NCI-H187 treated with DMSO at 0.1 percent for 48 hours (cell line): ENCODE measurements at regions not wholly inside any gene's neighbourhood (a gene's known extent, or its start where the extent isn't known, plus 50 kb on each side); places are given as distances from the start of the nearest gene placed in this dataset.

ENCODE experiments used
- DNase-seq: peaks from one replicate; lab custom pipeline; 2025; lab: John Stamatoyannopoulos, UW

DNA sequence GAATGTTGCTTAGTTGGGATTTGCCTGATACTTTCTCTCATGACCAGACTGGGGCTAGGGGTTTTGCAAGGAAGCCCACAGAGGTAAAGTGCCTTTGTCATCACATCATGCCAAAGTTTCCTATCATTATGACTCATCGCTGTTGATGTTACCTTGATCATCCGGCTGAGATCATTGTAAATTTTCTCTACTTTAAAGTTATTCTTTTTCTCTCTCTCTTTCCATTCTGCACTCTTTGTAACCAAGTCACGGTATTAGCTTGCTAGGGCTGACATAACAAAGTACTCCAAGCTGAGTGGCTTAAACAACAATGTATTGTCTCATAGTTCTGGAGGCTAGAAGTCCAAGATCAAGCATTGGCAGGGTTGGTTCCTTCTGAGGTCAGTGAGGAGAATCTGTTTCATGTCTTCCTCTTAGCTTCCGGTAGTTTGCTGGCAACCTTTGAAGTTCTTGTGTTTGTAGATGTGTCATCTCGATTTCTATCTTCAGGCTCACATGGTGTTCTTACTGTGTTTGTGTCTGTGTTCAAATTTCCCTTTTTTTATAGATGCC is 113.0 kb downstream of the DTHD1 start:
- no peak for DNase-seq

DNA sequence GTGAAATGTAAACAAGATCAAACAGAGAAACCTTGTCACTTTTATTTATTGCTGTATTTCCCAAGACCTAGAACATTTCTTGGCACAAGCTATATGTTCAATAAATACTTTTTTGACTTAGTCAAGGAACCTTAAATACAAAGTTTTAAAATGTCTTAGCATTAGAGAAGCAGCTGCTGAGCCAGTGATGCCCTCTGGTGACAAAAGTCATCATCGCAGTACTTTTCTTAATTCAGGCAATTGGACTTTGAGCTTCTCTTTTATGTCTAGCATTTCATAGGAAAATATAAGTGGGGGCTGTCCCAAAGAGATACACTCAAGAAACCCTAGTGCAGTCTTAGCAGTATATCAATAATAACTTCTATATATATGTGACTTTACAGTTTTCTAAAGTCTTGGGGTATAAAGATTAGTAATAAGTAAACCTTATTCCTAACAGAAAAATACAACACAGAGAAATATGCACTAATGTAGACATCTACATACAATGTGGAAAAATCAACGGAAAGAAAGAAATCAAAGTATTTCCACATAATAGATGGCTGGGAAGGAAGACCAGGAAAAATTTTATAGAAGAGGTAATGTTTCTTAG is 118.4 kb downstream of the DTHD1 start:
- DNase-seq: no peak

DNA sequence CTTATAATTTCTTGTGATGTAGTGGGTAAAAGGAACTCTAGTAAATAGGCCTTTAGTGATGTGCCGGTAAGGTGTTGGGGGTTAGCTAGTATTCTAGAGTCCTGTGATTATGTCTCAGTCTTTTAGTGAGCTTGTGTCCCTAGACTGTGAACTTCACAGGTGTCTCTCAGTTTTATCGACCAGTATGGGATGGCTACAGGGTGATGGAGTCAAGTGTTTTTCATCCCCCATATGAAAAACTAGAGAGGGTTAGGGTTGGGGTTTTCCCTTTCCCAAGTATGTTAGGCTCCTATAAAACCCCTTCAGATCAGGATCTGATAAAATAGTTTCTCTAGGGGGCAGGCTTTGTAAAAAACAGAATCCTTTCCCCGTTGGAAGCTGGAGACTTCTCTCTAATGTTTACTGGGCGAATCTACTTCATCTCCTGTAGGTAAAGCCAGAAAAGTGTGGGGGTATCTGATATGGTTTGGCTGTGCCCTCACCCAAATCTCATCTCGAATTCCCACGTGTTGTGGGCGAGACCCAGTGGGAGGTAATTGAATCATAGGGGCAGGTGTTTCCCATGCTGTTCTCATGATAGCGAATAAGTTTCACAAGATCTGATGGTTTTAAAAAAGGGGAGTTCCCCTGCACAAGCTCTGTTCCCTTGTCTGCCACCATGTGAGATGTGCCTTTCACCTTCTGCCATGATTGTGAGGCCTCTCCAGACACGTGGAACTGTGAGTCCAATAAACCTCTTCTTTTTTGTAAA is 120.8 kb downstream of the DTHD1 start:
- DNase-seq: no peak

- no peak for DNase-seq
These were observed 129.9 kb downstream of the DTHD1 start for GRCh38 chr4:36411338-36411737.

- no peak for DNase-seq
These were observed 132.8 kb downstream of the DTHD1 start for GRCh38 chr4:36414248-36414647.

- DNase-seq: no peak
These were observed 135.7 kb downstream of the DTHD1 start for GRCh38 chr4:36417146-36417545.

- DNase-seq: no peak
These were observed 138.8 kb downstream of the DTHD1 start for GRCh38 chr4:36420111-36420679.

DNA sequence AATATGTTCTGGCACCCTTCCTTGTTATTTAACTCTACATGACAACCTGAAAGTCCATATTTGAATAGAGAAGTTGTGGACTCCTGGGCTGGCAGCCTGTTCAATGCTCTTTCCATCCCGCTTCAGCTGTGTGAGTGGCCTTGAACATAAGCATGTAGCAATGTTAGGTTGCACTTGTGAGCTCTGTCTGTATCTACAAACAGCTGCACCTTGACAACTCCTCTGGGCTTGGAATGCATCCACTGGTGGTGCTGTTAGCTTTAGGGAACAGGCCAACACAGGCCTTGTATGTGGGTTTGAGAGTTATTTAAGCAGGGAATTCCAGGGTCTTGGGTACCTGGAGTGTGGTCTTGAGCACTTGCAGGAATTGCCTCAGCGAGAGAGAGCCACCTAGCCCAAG is 141.2 kb downstream of the DTHD1 start:
- DNase-seq: no peak

GRCh38 chr4:36426741-36427140 is 145.3 kb downstream of the DTHD1 start:
- no peak for DNase-seq

DNA sequence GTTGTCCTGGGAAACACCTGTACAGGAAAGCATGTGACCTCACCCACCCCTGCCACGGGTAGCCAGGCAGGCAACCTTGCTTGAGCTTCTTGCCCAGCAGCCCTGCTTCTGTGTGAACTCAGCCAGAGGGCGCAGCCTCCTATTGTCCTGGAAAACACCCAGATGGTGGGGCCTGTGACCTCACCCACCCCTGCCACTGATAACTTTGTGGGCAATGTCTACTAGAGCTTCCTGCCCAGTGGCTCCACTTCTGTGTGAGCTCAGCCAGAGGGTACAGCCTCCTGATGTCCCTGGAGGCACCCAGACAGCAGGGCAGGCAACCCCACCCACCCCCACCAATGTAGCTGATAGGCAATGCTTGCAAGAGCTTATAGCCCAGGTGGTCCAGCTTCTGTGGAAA is 146.3 kb downstream of the DTHD1 start:
- DNase-seq: no peak

- DNase-seq: no peak
These were observed 151.2 kb downstream of the DTHD1 start for GRCh38 chr4:36432586-36432985.

DNA sequence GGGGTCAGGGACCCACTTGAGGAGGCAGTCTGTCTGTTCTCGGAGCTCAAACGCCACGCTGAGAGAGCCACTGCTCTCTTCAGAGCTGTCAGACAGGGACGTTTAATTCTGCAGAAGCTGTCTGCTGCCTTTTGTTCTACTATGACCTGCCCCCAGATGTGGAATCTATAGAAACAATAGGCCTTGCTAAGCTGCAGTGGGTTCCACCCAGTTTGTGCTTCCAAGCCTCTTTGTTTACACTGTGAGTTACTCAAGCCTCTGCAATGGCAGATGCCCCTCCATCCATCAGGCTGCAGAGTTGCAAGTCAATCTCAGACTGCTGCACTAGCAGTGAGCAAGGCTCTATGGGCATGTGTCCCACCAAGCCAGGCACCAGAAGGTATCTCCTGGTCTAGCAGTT is 158.1 kb downstream of the DTHD1 start:
- no peak for DNase-seq

GRCh38 chr4:36445480-36445879 is 164.1 kb downstream of the DTHD1 start:
- DNase-seq: no peak

DNA sequence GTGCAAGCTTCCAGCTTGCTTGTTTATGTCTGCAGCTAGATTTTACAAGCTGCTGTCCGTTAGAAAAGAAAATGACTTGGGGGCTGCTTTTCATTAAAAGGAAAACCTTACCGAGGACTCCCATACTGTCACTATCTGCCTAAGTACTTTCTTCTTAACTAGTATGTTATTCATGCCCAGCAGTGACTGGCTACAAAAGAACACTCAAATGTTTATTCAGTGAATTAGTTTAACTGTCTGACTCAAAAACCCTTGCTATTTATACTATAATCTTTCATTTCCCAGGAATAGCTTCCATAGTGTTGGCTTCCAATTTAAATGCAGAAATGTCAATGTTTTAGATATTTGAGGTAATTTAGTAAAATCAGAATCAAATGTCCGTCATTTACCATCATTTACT is 164.9 kb downstream of the DTHD1 start:
- DNase-seq: no peak

DNA sequence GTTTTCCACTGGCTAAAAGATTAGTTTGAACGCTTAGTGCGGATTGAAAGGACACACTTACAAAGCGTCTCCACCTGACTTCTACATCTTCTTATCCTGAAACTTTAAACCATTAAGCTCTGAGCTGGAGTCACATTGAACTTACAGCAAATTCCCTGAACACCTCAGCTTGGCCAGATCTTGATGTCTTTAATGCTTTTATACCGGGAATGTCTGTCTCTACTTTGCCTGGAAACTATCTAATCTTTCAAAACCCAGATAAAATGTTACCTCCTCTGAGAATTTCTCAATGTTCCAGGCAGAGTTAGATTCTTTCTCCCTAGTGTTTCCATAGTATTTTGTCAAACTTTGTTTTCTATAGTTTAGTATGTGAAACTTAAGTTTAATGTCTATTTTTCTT is 179.9 kb downstream of the DTHD1 start:
- DNase-seq: no peak

DNA sequence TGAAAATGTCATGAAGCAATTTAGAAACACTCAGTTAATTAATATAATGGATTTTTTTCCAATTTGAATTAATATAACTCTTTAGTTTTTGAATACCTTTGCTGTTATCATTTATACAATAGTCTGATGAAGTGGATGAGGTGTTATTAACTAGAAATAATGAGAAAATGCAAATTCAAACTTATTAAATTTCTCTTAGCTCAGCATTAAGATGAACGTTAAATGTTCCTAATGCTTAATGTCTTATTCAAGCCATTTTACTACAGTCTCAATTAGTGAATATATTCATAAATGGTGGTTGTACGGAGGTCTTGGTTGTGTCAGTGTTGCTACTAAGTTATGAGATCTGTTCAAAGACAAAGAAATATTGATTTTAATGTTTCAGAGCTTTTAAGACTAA is 186.3 kb downstream of the DTHD1 start:
- no peak for DNase-seq

GRCh38 chr4:36471903-36472302 is 190.5 kb downstream of the DTHD1 start:
- no peak for DNase-seq

GRCh38 chr4:36476135-36476534 is 194.7 kb downstream of the DTHD1 start:
- DNase-seq: no peak

DNA sequence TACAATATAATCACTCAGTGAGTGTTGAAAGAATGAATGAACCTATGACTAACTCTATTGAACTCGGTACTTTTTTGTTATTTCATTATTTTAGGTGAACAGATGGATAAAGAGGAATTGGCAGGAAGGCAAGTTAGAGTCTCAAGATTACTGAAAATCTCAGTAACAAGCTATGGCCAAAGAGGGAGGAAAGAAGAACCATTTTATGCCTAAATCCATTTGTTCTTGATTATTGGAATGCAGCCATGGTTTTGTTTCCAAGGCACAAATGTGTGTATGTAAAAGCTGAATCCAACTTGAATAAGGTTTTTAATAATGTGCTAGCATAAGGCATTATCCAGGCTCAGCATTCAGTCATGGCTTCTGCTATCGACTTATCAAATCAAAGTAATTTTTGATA is 196.4 kb downstream of the DTHD1 start:
- no peak for DNase-seq

GRCh38 chr4:36485885-36486284 is 204.5 kb downstream of the DTHD1 start:
- DNase-seq: no peak

DNA sequence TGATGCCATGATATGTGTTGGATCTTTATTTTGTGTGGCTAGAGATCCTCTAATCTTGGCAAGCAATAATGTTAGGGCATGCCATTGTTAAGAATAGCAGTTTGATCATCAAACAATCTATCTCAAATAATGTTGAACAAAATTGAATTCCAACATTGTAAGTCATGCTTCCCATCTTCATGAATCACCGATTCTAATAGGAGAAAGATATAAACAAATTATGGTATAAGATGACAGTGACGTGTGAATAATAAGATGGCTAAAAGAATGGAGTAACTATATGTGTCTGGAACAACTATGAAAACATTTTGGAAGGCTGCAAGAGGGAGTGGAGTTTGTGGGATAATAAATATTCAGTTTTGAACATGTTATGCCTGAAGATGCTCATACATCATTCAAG is 208.4 kb downstream of the DTHD1 start:
- DNase-seq: no peak

GRCh38 chr4:36492041-36492440 is 210.6 kb downstream of the DTHD1 start:
- no peak for DNase-seq

- no peak for DNase-seq
These were observed 211.2 kb downstream of the DTHD1 start for GRCh38 chr4:36492590-36492989.
